SH-SY5Y (cell line): ENCODE measurements at regions not wholly inside any gene's neighbourhood (a gene's known extent, or its start where the extent isn't known, plus 50 kb on each side); places are given as distances from the start of the nearest gene placed in this dataset.

Experiments
- GATA2 ChIP-seq: IDR thresholded peaks from 2 replicates; pipeline ENCODE4 v1.6.1; 2011; ENCODE audit warnings: mild to moderate bottlenecking, low read depth, low read length
- GATA3 ChIP-seq: IDR thresholded peaks from 2 replicates; pipeline ENCODE4 v1.6.1; 2011; ENCODE audit warnings: low read depth, mild to moderate bottlenecking, low read length, moderate library complexity

DNA sequence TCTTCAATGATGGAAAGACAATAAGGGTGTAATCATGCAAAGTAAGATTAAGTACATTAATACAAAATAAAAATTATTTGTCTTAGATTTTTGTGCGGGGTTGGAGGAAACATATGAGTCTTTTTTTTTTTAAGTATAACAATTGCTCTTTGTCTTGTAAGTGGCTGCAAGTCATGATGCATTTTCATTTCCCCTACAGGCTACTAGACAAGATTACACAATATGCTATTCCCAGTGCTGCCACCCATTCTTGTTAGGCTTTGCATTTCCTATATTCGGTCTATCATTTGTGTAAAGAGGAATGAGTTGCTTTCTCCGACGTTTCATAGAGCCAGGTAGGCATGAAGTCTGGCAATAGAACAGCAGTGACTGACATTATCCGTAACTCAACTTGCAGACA, 294.2 kb upstream of the CYLC2 start:
- TF ChIP-seq GATA3 (no peak), GATA2 (no peak)
